ENCODE measurements at regions not wholly inside any gene's neighbourhood (a gene's known extent, or its start where the extent isn't known, plus 50 kb on each side); places are given as distances from the start of the nearest gene placed in this dataset.
"Not testable (repeated sequence)": the region's sequence is repeated elsewhere in the genome, so short reads cannot be mapped to it uniquely, and the experiment has no call there.

GRCh38 chr17:26936645-26937044 lies 357.3 kb upstream of the WSB1 start:
- not testable (repeated sequence) for DNase-seq

- DNase-seq: not testable (repeated sequence)
Measured at GRCh38 chr17:26937750-26938322, 356.1 kb upstream of the WSB1 start.

GRCh38 chr17:26939755-26940154 lies 354.2 kb upstream of the WSB1 start:
- DNase-seq: not testable (repeated sequence)

DNA sequence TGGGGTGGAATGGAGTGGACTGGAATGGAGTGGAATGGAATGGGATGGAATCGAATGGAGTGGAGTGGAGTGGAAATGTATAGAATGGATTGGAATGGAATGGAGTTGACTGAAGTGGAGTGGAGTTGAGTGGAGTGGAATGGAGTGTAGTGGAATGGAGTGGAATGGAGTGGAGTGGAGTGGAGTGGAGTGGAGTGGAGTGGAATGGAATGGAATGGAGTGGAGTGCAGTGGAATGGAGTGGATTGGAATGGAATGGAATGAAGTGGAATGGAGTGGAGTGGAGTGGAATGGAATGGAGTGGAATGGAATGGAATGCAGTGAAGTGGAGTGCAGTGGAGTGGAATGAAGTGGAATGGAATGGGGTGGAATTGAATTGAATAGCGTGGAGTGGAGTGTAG lies 353.3 kb upstream of the WSB1 start:
- DNase-seq: not testable (repeated sequence)

- no peak for DNase-seq
Measured at GRCh38 chr17:26962255-26963162, 331.4 kb upstream of the WSB1 start.

DNA sequence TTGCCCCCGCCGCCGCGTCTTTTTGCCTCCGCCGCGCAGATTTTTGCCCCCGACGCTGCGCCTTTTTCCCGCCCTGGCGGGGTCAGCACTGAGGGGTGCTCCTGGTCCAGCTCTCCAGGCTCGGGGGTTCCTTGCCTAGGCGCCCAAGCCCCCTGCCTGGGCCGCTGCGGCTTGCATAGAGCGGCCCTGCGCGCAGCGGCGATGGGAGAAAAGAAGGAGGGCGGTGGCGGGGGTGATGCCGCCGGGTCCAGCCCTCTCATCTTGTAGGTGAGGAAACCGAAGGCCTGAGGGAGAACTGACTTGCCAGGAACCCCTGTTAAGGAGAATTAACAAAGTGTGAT lies 330.8 kb upstream of the WSB1 start:
- DNase-seq: no peak

GRCh38 chr17:26965898-26966624 lies 327.9 kb upstream of the WSB1 start:
- DNase-seq: not testable (repeated sequence)

DNA sequence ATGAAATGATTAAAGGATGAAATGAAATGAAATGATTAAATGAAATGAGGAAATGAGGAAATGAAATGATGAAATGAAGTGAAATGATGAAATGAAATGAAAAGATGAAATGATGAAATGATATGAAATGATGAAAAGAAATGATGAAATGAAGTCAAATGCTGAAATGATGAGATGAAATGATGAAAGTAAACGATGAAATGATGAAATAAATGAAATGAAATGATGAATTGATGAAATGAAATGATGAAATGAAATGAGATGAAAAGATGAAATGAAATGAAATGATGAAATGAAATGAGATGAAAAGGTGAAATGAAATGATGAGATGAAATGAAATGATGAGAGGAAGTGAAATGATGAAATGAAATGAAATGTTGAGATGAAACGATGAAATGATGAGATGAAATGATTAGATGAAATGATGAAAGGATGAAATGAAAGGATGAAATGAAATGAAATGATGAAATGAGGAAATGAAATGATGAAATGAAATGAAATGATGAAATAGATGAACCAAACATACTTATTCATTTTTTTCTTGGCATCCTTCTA lies 327.2 kb upstream of the WSB1 start:
- not testable (repeated sequence) for DNase-seq

GRCh38 chr17:26981845-26982425 lies 312.0 kb upstream of the WSB1 start:
- DNase-seq: not testable (repeated sequence)

- DNase-seq: not testable (repeated sequence)
Measured at GRCh38 chr17:26982563-26982962, 311.4 kb upstream of the WSB1 start.

DNA sequence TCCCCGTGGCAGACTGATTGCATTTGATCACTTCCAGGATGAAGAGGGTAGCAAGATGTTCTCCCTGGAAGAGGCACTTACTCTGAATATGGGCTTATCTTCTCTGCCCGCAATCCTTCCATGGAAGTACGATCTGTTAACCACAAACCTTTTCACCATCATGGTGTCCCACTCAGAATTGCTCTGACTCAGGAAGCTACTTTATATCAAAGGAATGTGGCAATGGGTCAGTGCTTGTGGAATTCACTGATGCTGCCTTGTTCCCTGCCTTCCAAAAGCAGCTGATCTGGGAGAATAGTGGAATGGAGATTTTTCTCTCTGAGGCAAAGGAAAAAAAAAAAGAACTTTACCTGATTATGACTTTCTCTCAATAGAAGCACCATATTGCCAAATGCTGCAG lies 306.1 kb upstream of the WSB1 start:
- not testable (repeated sequence) for DNase-seq

DNA sequence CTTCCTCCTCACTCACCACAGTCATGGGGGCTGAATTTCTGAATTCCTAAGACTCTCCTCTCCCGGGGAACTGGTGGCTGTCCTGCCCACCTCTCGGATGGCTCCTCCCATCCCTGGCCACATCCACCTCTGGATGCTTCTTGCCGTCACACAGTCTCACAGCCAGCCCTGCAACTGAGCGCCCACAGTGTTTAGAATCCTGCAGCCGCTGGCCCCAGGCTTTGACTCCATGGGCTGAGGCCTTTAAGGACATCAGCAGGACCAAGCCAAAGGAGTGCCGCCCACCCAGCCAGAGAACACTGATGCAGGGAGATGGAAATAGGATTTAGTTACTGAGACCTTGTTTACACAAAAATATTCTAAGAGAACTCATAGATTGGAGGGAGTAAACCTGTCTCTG lies 299.3 kb upstream of the WSB1 start:
- not testable (repeated sequence) for DNase-seq

GRCh38 chr17:26996146-26996916 lies 297.6 kb upstream of the WSB1 start:
- DNase-seq: not testable (repeated sequence)

- not testable (repeated sequence) for DNase-seq
Measured at GRCh38 chr17:27007734-27008531, 286.0 kb upstream of the WSB1 start.

- no peak for DNase-seq
Measured at GRCh38 chr17:27009087-27009486, 284.8 kb upstream of the WSB1 start.

GRCh38 chr17:27010138-27010537 lies 283.8 kb upstream of the WSB1 start:
- DNase-seq: not testable (repeated sequence)

- DNase-seq: not testable (repeated sequence)
Measured at GRCh38 chr17:27030552-27030951, 263.4 kb upstream of the WSB1 start.

GRCh38 chr17:27038676-27039075 lies 255.2 kb upstream of the WSB1 start:
- no peak for DNase-seq

GRCh38 chr17:27045039-27045438 lies 248.9 kb upstream of the WSB1 start:
- not testable (repeated sequence) for DNase-seq

GRCh38 chr17:27049104-27049784 lies 244.7 kb upstream of the WSB1 start:
- no peak for DNase-seq

- no peak for DNase-seq
Measured at GRCh38 chr17:27065588-27065987, 228.3 kb upstream of the WSB1 start.

All from kidney glomerular epithelial cell (primary cell).